Uterus (tissue), 3 donors: ENCODE measurements at regions not wholly inside any gene's neighbourhood (a gene's known extent, or its start where the extent isn't known, plus 50 kb on each side); places are given as distances from the start of the nearest gene placed in this dataset.

Experiments used
- DNase-seq, 2 donors: peaks; one replicate each; pipeline ENCODE4 v3.0.0-alpha.2; 2019 to 2020
- H3K27ac ChIP-seq, 2 donors: fragments of 200-600 bp; sonication (generic); 1 replicate in 1 of 2; 2 replicates in 1 of 2; pipeline ENCODE4 v1.5.1; 2016 to 2018
- H3K27me3 ChIP-seq, 2 donors: fragments of 200-600 bp; sonication (generic); one replicate each; pipeline ENCODE4 v1.5.1; 2018 to 2019; ENCODE audit warnings: control low read depth in 1 of 2
- H3K36me3 ChIP-seq, 2 donors: fragments of 200-600 bp; sonication (generic); one replicate each; pipeline ENCODE4 v1.5.1; 2019; ENCODE audit warnings: control low read depth in 1 of 2
- H3K4me1 ChIP-seq, 2 donors: fragments of 200-600 bp; sonication (generic); one replicate each; pipeline ENCODE4 v1.5.1; 2018 to 2019; ENCODE audit warnings: control low read depth in 1 of 2
- H3K4me3 ChIP-seq, 2 donors: fragments of 200-600 bp; sonication (generic); 1 replicate in 1 of 2; 2 replicates in 1 of 2; pipeline ENCODE4 v1.5.1; 2018 to 2019; ENCODE audit warnings: mild to moderate bottlenecking in 1 of 2
- H3K9me3 ChIP-seq, 2 donors: fragments of 200-600 bp; sonication (generic); one replicate each; pipeline ENCODE4 v1.5.1; 2019; ENCODE audit warnings: control low read depth in 1 of 2
- CTCF ChIP-seq, 4 experiments: fragments of 200-600 bp in 2 of 4; fragments of 450-650 bp in 2 of 4; sonication (generic) in 2 of 4; IDR thresholded peaks; one replicate each; pipeline ENCODE4 v1.5.1; 2016 to 2019; ENCODE audit warnings: antibody characterized with exemption in 4 of 4, mild to moderate bottlenecking in 2 of 4, moderate library complexity in 1 of 4
- POLR2A ChIP-seq, 2 donors: fragments of 450-650 bp; IDR thresholded peaks; one replicate each; pipeline ENCODE4 v1.6.1; 2016; ENCODE audit warnings: antibody characterized with exemption in 2 of 2, mild to moderate bottlenecking in 1 of 2, moderate library complexity in 1 of 2
- intact Hi-C: fragments of 100-400 bp; cut with DNase I; formaldehyde crosslinking; loops from one replicate; pipeline ENCODE4 v1.15.1; 2023; ENCODE audit warnings: low total_unique reads
- donor health status: DM: yes; HTN: yes; CAD: no.

GRCh38 chr22:27381552-27381951, 420.0 kb downstream of the MN1 start:
- TF ChIP-seq POLR2A (IDR thresholded peaks at IDR 0.05) (no peak), CTCF (IDR thresholded peaks at IDR 0.05) (no peak)
- Histone ChIP-seq H3K9me3 (no peaks in the 10 kb centered on the region), H3K36me3 (no peaks in the 10 kb centered on the region), H3K4me1 (no peaks in the 10 kb centered on the region), H3K27ac (no peak overlapping the region), H3K4me3 (no peak overlapping the region), H3K27me3 (no peaks in the 10 kb centered on the region)
- no peak for DNase-seq
- intact Hi-C loops, result no loop called here

- Histone ChIP-seq H3K36me3 (no peaks in the 10 kb centered on the region), H3K9me3 (no peaks in the 10 kb centered on the region), H3K27ac (no peak overlapping the region), H3K27me3 (no peaks in the 10 kb centered on the region), H3K4me1 (no peaks in the 10 kb centered on the region), H3K4me3 (no peak overlapping the region)
- intact Hi-C loops, result no loop called here
- TF ChIP-seq POLR2A (IDR thresholded peaks at IDR 0.05) (no peak), CTCF (IDR thresholded peaks at IDR 0.05) (no peak)
- no peak for DNase-seq
Measured at GRCh38 chr22:27381960-27382742, 419.4 kb downstream of the MN1 start.

DNA sequence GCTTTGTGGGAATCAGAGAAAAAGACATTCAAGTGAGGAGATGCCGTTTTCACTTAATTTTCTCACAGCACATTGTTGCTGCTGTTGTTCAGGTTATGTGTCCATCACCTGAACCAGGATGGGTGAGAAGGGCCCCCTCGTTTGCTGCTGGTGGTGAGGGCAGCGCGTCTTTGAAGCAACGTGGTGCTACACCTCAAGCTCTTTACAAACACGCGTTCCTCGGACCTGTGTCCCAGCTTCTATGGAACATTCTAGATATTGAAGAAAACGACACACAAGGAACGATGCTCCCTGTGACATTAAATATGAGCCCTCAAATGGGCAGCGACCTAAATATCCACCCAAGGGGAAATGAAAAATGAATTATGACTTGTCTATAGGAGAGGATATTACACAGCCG, 418.6 kb downstream of the MN1 start:
- intact Hi-C loops, result no loop called here
- TF ChIP-seq POLR2A (IDR thresholded peaks at IDR 0.05) (no peak), CTCF (IDR thresholded peaks at IDR 0.05) (no peak)
- Histone ChIP-seq H3K4me3 (no peak overlapping the region), H3K27me3 (no peaks in the 10 kb centered on the region), H3K4me1 (no peaks in the 10 kb centered on the region), H3K27ac (no peak overlapping the region), H3K9me3 (no peaks in the 10 kb centered on the region), H3K36me3 (no peaks in the 10 kb centered on the region)
- DNase-seq, result no peak

- no peak overlapping the region for H3K27ac ChIP-seq
- intact Hi-C loops, result no loop called here
- H3K36me3 ChIP-seq, result no peaks in the 10 kb centered on the region
- TF ChIP-seq POLR2A (IDR thresholded peaks at IDR 0.05) (no peak), CTCF (IDR thresholded peaks at IDR 0.05) (no peak)
- no peaks in the 10 kb centered on the region for H3K4me1 ChIP-seq
- no peak for DNase-seq
- H3K4me3 ChIP-seq, result no peak overlapping the region
- no peaks in the 10 kb centered on the region for H3K9me3 ChIP-seq
- no peaks in the 10 kb centered on the region for H3K27me3 ChIP-seq
Measured at GRCh38 chr22:27383896-27384295, 417.7 kb downstream of the MN1 start.

- H3K36me3 ChIP-seq, result no peaks in the 10 kb centered on the region
- no peaks in the 10 kb centered on the region for H3K4me1 ChIP-seq
- no peak overlapping the region for H3K4me3 ChIP-seq
- no peak overlapping the region for H3K27ac ChIP-seq
- no peaks in the 10 kb centered on the region for H3K27me3 ChIP-seq
- no peak for TF ChIP-seq CTCF (IDR thresholded peaks at IDR 0.05)
- no peak for DNase-seq
- intact Hi-C loops, result no loop called here
- H3K9me3 ChIP-seq, result no peaks in the 10 kb centered on the region
Measured at GRCh38 chr22:27385261-27385998, 416.1 kb downstream of the MN1 start.
